HepG2 (cell line): ENCODE measurements at regions not wholly inside any gene's neighbourhood (a gene's known extent, or its start where the extent isn't known, plus 50 kb on each side); places are given as distances from the start of the nearest gene placed in this dataset.

ENCODE experiments used
- ATAC-seq: fragments of 200-7000 bp; cut with Tn5 transposase; 3 replicates; pipeline ENCODE4 v1.9.1; 2020; ENCODE audit warnings: mild to moderate bottlenecking, moderate library complexity
- BruUV-seq: library from RNA; stranded (reverse); fragments of 400-500 nt; replicated peaks from 2 replicates; lab custom pipeline; 2021; lab: Mats Ljungman, UMichigan
- CTCF ChIA-PET: fragments of 300-600 bp; formaldehyde crosslinking; extraction: SDS; loops from one replicate; lab custom pipeline; 2021; ENCODE audit warnings: low total read pairs, inconsistent platforms, low intra/inter-chr PET ratio; lab: Yijun Ruan, JAX
- POLR2A ChIA-PET: fragments of 350-600 bp; sonication (Branson Sonifier 250); formaldehyde crosslinking; loops from one replicate; lab custom pipeline; 2020; ENCODE audit warnings: antibody characterized with exemption, inconsistent platforms; lab: Yijun Ruan, JAX
- DNase-seq: peaks from one replicate; pipeline ENCODE4 v3.0.0-alpha.2; 2015; ENCODE audit warnings: low spot score
- FAIRE-seq: peaks from 3 replicates; lab custom pipeline; 2011; peaks lifted over from hg19 to GRCh38; lab: Jason Lieb, UNC
- H2AFZ ChIP-seq: one replicate; pipeline ENCODE4 v1.6.1; 2011; ENCODE audit warnings: low read length, inconsistent platforms
- H3K27ac ChIP-seq: fragments of 300-600 bp; 3 replicates; pipeline ENCODE4 v1.8.0; 2011; ENCODE audit warnings: mixed run types, mild to moderate bottlenecking, mixed read lengths, low read length, inconsistent platforms; ENCODE audit not compliant: insufficient read depth; ENCODE audit errors: extremely low read length
- H3K27me3 ChIP-seq, 2 experiments: fragments of 200-600 bp in 1 of 2; 2 replicates in 1 of 2; 3 replicates in 1 of 2; pipeline versions ENCODE4 v1.6.0 to v1.8.0; 2011; ENCODE audit warnings: low read length in 2 of 2, mild to moderate bottlenecking in 2 of 2, moderate library complexity in 2 of 2, inconsistent platforms in 1 of 2; ENCODE audit not compliant: insufficient read depth in 2 of 2, control insufficient read depth in 1 of 2
- H3K36me3 ChIP-seq, 2 experiments: fragments of 200-600 bp in 1 of 2; replicated peaks in 1 of 2; 2 replicates in 1 of 2; 3 replicates in 1 of 2; pipeline versions ENCODE4 v1.5.1 to v1.8.0; 2011; ENCODE audit warnings: low read length in 2 of 2, inconsistent platforms in 1 of 2; ENCODE audit not compliant: insufficient read depth in 2 of 2, control insufficient read depth in 1 of 2
- H3K4me1 ChIP-seq: 2 replicates; pipeline ENCODE4 v1.5.1; 2012; ENCODE audit warnings: low read length, inconsistent platforms; ENCODE audit not compliant: insufficient read depth
- H3K4me2 ChIP-seq: 2 replicates; pipeline ENCODE4 v1.6.0; 2011; ENCODE audit warnings: low read depth, low read length, inconsistent platforms
- H3K4me3 ChIP-seq, 3 experiments: fragments of 200-600 bp in 1 of 3; sonication (generic), shearing (Covaris generic) in 1 of 3; replicated peaks in 1 of 3; 2 replicates each; pipeline ENCODE4 v1.5.1; 2011 to 2016; ENCODE audit warnings: low read length in 3 of 3, inconsistent platforms in 2 of 3, low read depth in 2 of 3, mild to moderate bottlenecking in 2 of 3, control low read depth in 1 of 3, mixed read lengths in 1 of 3; ENCODE audit not compliant: insufficient read depth in 1 of 3
- H3K79me2 ChIP-seq: one replicate; pipeline ENCODE4 v1.6.1; 2011; ENCODE audit warnings: low read length, inconsistent platforms; ENCODE audit not compliant: insufficient read depth
- H3K9ac ChIP-seq: 2 replicates; pipeline ENCODE4 v1.6.0; 2011; ENCODE audit warnings: mild to moderate bottlenecking, low read depth, low read length, inconsistent platforms; ENCODE audit not compliant: insufficient read depth
- H3K9me3 ChIP-seq: 2 replicates; pipeline ENCODE4 v1.5.1; 2012; ENCODE audit warnings: mild to moderate bottlenecking, low read length
- H4K20me1 ChIP-seq: 2 replicates; pipeline ENCODE4 v1.6.0; 2011; ENCODE audit warnings: inconsistent platforms, mild to moderate bottlenecking, low read length, moderate library complexity; ENCODE audit not compliant: insufficient read depth
- CENPX ChIP-seq: sonication (generic); formaldehyde crosslinking; IDR thresholded peaks from 2 replicates; pipeline ENCODE4 v1.9.0; 2021; ENCODE audit warnings: mild to moderate bottlenecking, missing genetic modification reagents, moderate library complexity
- FOXP1 ChIP-seq, 2 experiments: fragments of 450-650 bp in 1 of 2; IDR thresholded peaks; 2 replicates each; pipeline ENCODE4 v1.6.1; 2017 to 2018; ENCODE audit warnings: antibody characterized with exemption in 1 of 2
- KDM2A ChIP-seq: sonication (generic); formaldehyde crosslinking; IDR thresholded peaks from 2 replicates; pipeline ENCODE4 v1.4.0; 2020; ENCODE audit warnings: low read depth, missing genetic modification reagents, borderline replicate concordance
- NFE2L1 ChIP-seq: sonication (generic); formaldehyde crosslinking; IDR thresholded peaks from 2 replicates; pipeline ENCODE4 v1.4.0; 2020; ENCODE audit warnings: missing genetic modification reagents, mild to moderate bottlenecking, borderline replicate concordance
- PCBP1 ChIP-seq: fragments of 200-400 bp; formaldehyde crosslinking; IDR thresholded peaks from 2 replicates; pipeline ENCODE4 v1.6.1; 2017; ENCODE audit warnings: mild to moderate bottlenecking, low read depth, low read length, borderline replicate concordance
- SMARCE1 ChIP-seq: fragments of 450-650 bp; IDR thresholded peaks from 2 replicates; pipeline ENCODE4 v1.6.1; 2017; ENCODE audit warnings: borderline replicate concordance
- ZEB1 ChIP-seq: IDR thresholded peaks from 2 replicates; pipeline ENCODE4 v1.6.1; 2012; ENCODE audit warnings: mild to moderate bottlenecking, low read depth, inconsistent platforms; ENCODE audit not compliant: insufficient replicate concordance
- ZGPAT ChIP-seq: IDR thresholded peaks from 2 replicates; pipeline ENCODE4 v1.6.1; 2016; ENCODE audit warnings: mild to moderate bottlenecking
- ZNF256 ChIP-seq: sonication (generic); formaldehyde crosslinking; conservative IDR thresholded peaks from 2 replicates; pipeline ENCODE4 v1.4.0; 2020; ENCODE audit warnings: missing genetic modification reagents
- ZNF281 ChIP-seq: sonication (generic); formaldehyde crosslinking; IDR thresholded peaks from 2 replicates; pipeline ENCODE4 v1.4.0; 2020; ENCODE audit warnings: missing genetic modification reagents, borderline replicate concordance
- WGBS: methylation state at CpG from one replicate; pipeline ENCODE4 v1.1.6; 2017; ENCODE audit warnings: low lambda C conversion rate; 5-methylcytosine and 5-hydroxymethylcytosine counted together
- in situ Hi-C: cut with HindIII; loops from 2 replicates; pipeline ENCODE4 v1.10.0; 2017; ENCODE audit warnings: low pct_unique_long_range_greater_than_20kb; ENCODE audit not compliant: extremely low pct_ligation_motif_present
- intact Hi-C: fragments of 100-400 bp; cut with micrococcal nuclease; formaldehyde crosslinking; loops from one replicate; pipeline ENCODE4 v1.10.0; 2022; ENCODE audit not compliant: unreplicated experiment

GRCh38 chr18:43797347-43797746, 520.1 kb upstream of the SYT4 start (continued):
- no peak for TF ChIP-seq ZNF281 (CRISPR knock-in tag)

- in situ Hi-C loops (no loop called here), intact Hi-C loops (no loop called here)
- Histone ChIP-seq H3K4me1 (no peaks in the 10 kb centered on the region), H3K36me3 (no peaks in the 10 kb centered on the region), H2AFZ (no peak overlapping the region), H3K4me3 (no peak overlapping the region), H3K27ac (no peak overlapping the region), H4K20me1 (no peaks in the 10 kb centered on the region), H3K27me3 (no peaks in the 10 kb centered on the region), H3K9me3 (peaks cover 51% of the 10 kb centered on the region), H3K79me2 (no peaks in the 10 kb centered on the region), H3K4me2 (no peak overlapping the region), H3K9ac (no peak overlapping the region)
- ChIA-PET CTCF (no interaction called here), POLR2A (no interaction called here)
- 14% methylated on average over 4 of the region's 4 CpGs for WGBS
- no TSS peak for BruUV-seq
- TF ChIP-seq ZEB1 (no peak), CENPX (CRISPR knock-in tag) (no peak)
- ATAC-seq (no peak), FAIRE-seq (no peak), DNase-seq (no peak)
Observed at GRCh38 chr18:43800584-43800983, 523.3 kb upstream of the SYT4 start.

- Histone ChIP-seq H3K27me3 (no peaks in the 10 kb centered on the region; a peak in 1 of 5 replicates), H3K27ac (no peak overlapping the region), H3K9ac (no peak overlapping the region), H3K4me2 (no peak overlapping the region), H3K79me2 (no peaks in the 10 kb centered on the region), H4K20me1 (no peaks in the 10 kb centered on the region), H3K4me1 (no peaks in the 10 kb centered on the region), H3K9me3 (peaks cover 64% of the 10 kb centered on the region), H2AFZ (no peak overlapping the region), H3K36me3 (no peaks in the 10 kb centered on the region), H3K4me3 (no peak overlapping the region)
- POLR2A ChIA-PET: no interaction called here
- CTCF ChIA-PET: no interaction called here
- no peak for FAIRE-seq
- no TSS peak for BruUV-seq
- in situ Hi-C loops (no loop called here), intact Hi-C loops (no loop called here)
- DNase-seq: no peak
- ATAC-seq: no peak
- WGBS: 0% methylated on average over 5 of the region's 5 CpGs
- TF ChIP-seq NFE2L1 (no peak), ZNF256 (no peak), ZGPAT (CRISPR knock-in tag) (no peak), KDM2A (CRISPR knock-in tag) (no peak), FOXP1 (IDR thresholded peaks at IDR 0.05) (no peak), FOXP1 (CRISPR knock-in tag; IDR thresholded peaks at IDR 0.05) (no peak), PCBP1 (no peak), SMARCE1 (no peak)
Observed at GRCh38 chr18:43805646-43806194, 528.4 kb upstream of the SYT4 start.
